Ovary (tissue), 7 donors: ENCODE measurements at regions not wholly inside any gene's neighbourhood (a gene's known extent, or its start where the extent isn't known, plus 50 kb on each side); places are given as distances from the start of the nearest gene placed in this dataset.

Source experiments
- DNase-seq, 5 donors: peaks; one replicate each; pipeline ENCODE4 v3.0.0-alpha.2; 2019 to 2020
- H3K27ac ChIP-seq, 2 donors: fragments of 200-600 bp; one replicate each; pipeline versions ENCODE4 v1.5.1 to v1.8.0; 2019 to 2022
- H3K27me3 ChIP-seq: fragments of 200-600 bp; one replicate; pipeline ENCODE4 v1.8.0; 2022
- H3K36me3 ChIP-seq: fragments of 200-600 bp; sonication (generic); one replicate; pipeline ENCODE4 v1.5.1; 2019
- H3K4me1 ChIP-seq: one replicate; pipeline ENCODE4 v1.8.1; 2013; ENCODE audit warnings: mild to moderate bottlenecking, moderate library complexity; ENCODE audit not compliant: insufficient read depth
- H3K4me3 ChIP-seq: fragments of 200-600 bp; sonication (generic); one replicate; pipeline ENCODE4 v1.5.1; 2017
- H3K9me3 ChIP-seq, 2 donors: fragments of 200-600 bp in 1 of 2; sonication (generic) in 1 of 2; one replicate each; pipeline versions ENCODE4 v1.5.1 to v1.8.1; 2013 to 2019; ENCODE audit warnings: mild to moderate bottlenecking in 1 of 2, moderate library complexity in 1 of 2
- CTCF ChIP-seq, 3 donors: fragments of 450-650 bp in 2 of 3; fragments of 200-600 bp in 1 of 3; IDR thresholded peaks; one replicate each; pipeline versions ENCODE4 v1.5.1 to v1.8.0; 2016 to 2022; ENCODE audit warnings: antibody characterized with exemption in 3 of 3, mild to moderate bottlenecking in 1 of 3
- EP300 ChIP-seq: sonication (generic); formaldehyde crosslinking; IDR thresholded peaks from one replicate; pipeline ENCODE4 v1.6.1; 2017; ENCODE audit warnings: antibody characterized with exemption
- POLR2A ChIP-seq: fragments of 450-650 bp; IDR thresholded peaks from one replicate; pipeline ENCODE4 v1.6.1; 2017; ENCODE audit warnings: antibody characterized with exemption, mild to moderate bottlenecking, moderate library complexity
- WGBS, 3 donors: extraction: QIAGEN DNeasy Blood & Tissue Kit in 1 of 3; methylation state at CpG; one replicate each; pipeline versions ENCODE4 v1.1.5 to v1.1.7; 2013 to 2017; 5-methylcytosine and 5-hydroxymethylcytosine counted together
- intact Hi-C, 4 donors: fragments of 100-400 bp; cut with DNase I; formaldehyde crosslinking; loops; one replicate each; pipeline versions ENCODE4 v1.11.0 to v1.15.1; 2022 to 2023
- donor health status: DM: no; HTN: no; CAD: no; lungs with moderate emphysema.
- donor health status: DM: no; HTN: no; CAD: no.
- donor health status: Bipolar disorder and iron deficiency.
- donor health status: DM: no; HTN: no; CAD: no.
- donor health status: DM: yes; HTN: yes; CAD: no.

GRCh38 chrX:16516232-16516876, 133.6 kb upstream of the S100G start:
- no peak overlapping the region for H3K4me3 ChIP-seq
- no peaks in the 10 kb centered on the region for H3K9me3 ChIP-seq
- no peak for TF ChIP-seq POLR2A
- DNase-seq: no peak
- WGBS, 3 donors: 67 to 88% (median 87%) methylated on average over 3 of the region's 3 CpGs
- no peaks in the 10 kb centered on the region for H3K36me3 ChIP-seq
- intact Hi-C loops: no loop called here
- no peaks in the 10 kb centered on the region for H3K4me1 ChIP-seq
- H3K27me3 ChIP-seq: no peaks in the 10 kb centered on the region
- H3K27ac ChIP-seq: no peak overlapping the region

GRCh38 chrX:16517039-16517605, 132.8 kb upstream of the S100G start:
- WGBS, 3 donors: 66 to 81% (median 68%) methylated on average over 2 of the region's 2 CpGs
- H3K27me3 ChIP-seq: no peaks in the 10 kb centered on the region
- no peak overlapping the region for H3K27ac ChIP-seq
- no peak for TF ChIP-seq POLR2A
- no peak for TF ChIP-seq CTCF (IDR thresholded peaks at IDR 0.05)
- no peak for TF ChIP-seq EP300
- DNase-seq: no peak
- no peaks in the 10 kb centered on the region for H3K36me3 ChIP-seq
- no peak overlapping the region for H3K4me3 ChIP-seq
- intact Hi-C loops: no loop called here
- H3K9me3 ChIP-seq: no peaks in the 10 kb centered on the region
- H3K4me1 ChIP-seq: no peaks in the 10 kb centered on the region

GRCh38 chrX:16518131-16518530, 131.8 kb upstream of the S100G start:
- Histone ChIP-seq H3K36me3 (no peaks in the 10 kb centered on the region), H3K9me3 (no peaks in the 10 kb centered on the region), H3K27me3 (no peaks in the 10 kb centered on the region), H3K27ac (no peak overlapping the region), H3K4me1 (no peaks in the 10 kb centered on the region), H3K4me3 (no peak overlapping the region)
- 83 to 92% (median 88%) methylated on average over 3 of the region's 3 CpGs for WGBS, 3 donors
- intact Hi-C loops: no loop called here
- TF ChIP-seq POLR2A: no peak
- no peak for DNase-seq

GRCh38 chrX:16524316-16524715, 125.6 kb upstream of the S100G start:
- Histone ChIP-seq H3K9me3 (no peaks in the 10 kb centered on the region), H3K36me3 (no peaks in the 10 kb centered on the region), H3K4me1 (no peaks in the 10 kb centered on the region), H3K27ac (no peak overlapping the region), H3K27me3 (no peaks in the 10 kb centered on the region), H3K4me3 (no peak overlapping the region)
- WGBS, 3 donors: 11 to 27% (median 26%) methylated on average over 1 of the region's 1 CpG
- no peak for DNase-seq
- no peak for TF ChIP-seq EP300
- TF ChIP-seq POLR2A: no peak
- no peak for TF ChIP-seq CTCF (IDR thresholded peaks at IDR 0.05)
- intact Hi-C loops: no loop called here

GRCh38 chrX:16526003-16526402, 124.0 kb upstream of the S100G start:
- H3K4me1 ChIP-seq: no peaks in the 10 kb centered on the region
- DNase-seq: no peak
- H3K27ac ChIP-seq: no peak overlapping the region
- WGBS, 3 donors: 61 to 87% (median 83%) methylated on average over 2 of the region's 2 CpGs
- H3K9me3 ChIP-seq: no peaks in the 10 kb centered on the region
- intact Hi-C loops: no loop called here
- H3K27me3 ChIP-seq: no peaks in the 10 kb centered on the region
- TF ChIP-seq EP300 (no peak), POLR2A (no peak), CTCF (IDR thresholded peaks at IDR 0.05) (no peak)
- no peaks in the 10 kb centered on the region for H3K36me3 ChIP-seq
- H3K4me3 ChIP-seq: no peak overlapping the region
